ENCODE measurements at regions not wholly inside any gene's neighbourhood (a gene's known extent, or its start where the extent isn't known, plus 50 kb on each side); places are given as distances from the start of the nearest gene placed in this dataset.

GRCh38 chrX:39764441-39764914, 333.3 kb downstream of the BCOR start:
- no peak for TF ChIP-seq POLR2A (IDR thresholded peaks at IDR 0.05)
- TF ChIP-seq, protein P1, sequence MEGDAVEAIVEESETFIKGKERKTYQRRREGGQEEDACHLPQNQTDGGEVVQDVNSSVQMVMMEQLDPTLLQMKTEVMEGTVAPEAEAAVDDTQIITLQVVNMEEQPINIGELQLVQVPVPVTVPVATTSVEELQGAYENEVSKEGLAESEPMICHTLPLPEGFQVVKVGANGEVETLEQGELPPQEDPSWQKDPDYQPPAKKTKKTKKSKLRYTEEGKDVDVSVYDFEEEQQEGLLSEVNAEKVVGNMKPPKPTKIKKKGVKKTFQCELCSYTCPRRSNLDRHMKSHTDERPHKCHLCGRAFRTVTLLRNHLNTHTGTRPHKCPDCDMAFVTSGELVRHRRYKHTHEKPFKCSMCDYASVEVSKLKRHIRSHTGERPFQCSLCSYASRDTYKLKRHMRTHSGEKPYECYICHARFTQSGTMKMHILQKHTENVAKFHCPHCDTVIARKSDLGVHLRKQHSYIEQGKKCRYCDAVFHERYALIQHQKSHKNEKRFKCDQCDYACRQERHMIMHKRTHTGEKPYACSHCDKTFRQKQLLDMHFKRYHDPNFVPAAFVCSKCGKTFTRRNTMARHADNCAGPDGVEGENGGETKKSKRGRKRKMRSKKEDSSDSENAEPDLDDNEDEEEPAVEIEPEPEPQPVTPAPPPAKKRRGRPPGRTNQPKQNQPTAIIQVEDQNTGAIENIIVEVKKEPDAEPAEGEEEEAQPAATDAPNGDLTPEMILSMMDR (IDR thresholded peaks at IDR 0.05), result no peak
